Breast epithelium (tissue), 4 donors: ENCODE measurements at regions not wholly inside any gene's neighbourhood (a gene's known extent, or its start where the extent isn't known, plus 50 kb on each side); places are given as distances from the start of the nearest gene placed in this dataset.

Source experiments
- DNase-seq, 2 donors: peaks; one replicate each; pipeline ENCODE4 v3.0.0-alpha.2; 2019; ENCODE audit warnings: low spot score in 2 of 2
- H3K27ac ChIP-seq, 2 donors: fragments of 200-600 bp; sonication (generic) in 1 of 2; one replicate each; pipeline ENCODE4 v1.5.1; 2016 to 2019; ENCODE audit warnings: mild to moderate bottlenecking in 1 of 2
- H3K27me3 ChIP-seq, 2 donors: fragments of 200-600 bp; sonication (generic) in 1 of 2; one replicate each; pipeline versions ENCODE4 v1.5.1 to v1.6.0; 2017 to 2019; ENCODE audit warnings: control low read depth in 1 of 2, mild to moderate bottlenecking in 1 of 2
- H3K36me3 ChIP-seq: fragments of 200-600 bp; one replicate; pipeline ENCODE4 v1.5.1; 2019
- H3K4me1 ChIP-seq, 2 donors: fragments of 200-600 bp; sonication (generic); one replicate each; pipeline ENCODE4 v1.5.1; 2016 to 2019; ENCODE audit warnings: control low read depth in 1 of 2
- H3K4me3 ChIP-seq, 3 donors: fragments of 200-600 bp; sonication (generic); 1 replicate in 2 of 3; 2 replicates in 1 of 3; pipeline ENCODE4 v1.5.1; 2016 to 2019; ENCODE audit warnings: mild to moderate bottlenecking in 3 of 3, moderate library complexity in 2 of 3
- H3K9me3 ChIP-seq, 2 donors: fragments of 200-600 bp; sonication (generic) in 1 of 2; one replicate each; pipeline ENCODE4 v1.5.1; 2016 to 2019; ENCODE audit warnings: control low read depth in 1 of 2
- CTCF ChIP-seq, 3 donors: fragments of 450-650 bp; IDR thresholded peaks; one replicate each; pipeline ENCODE4 v1.5.1; 2016 to 2017; ENCODE audit warnings: antibody characterized with exemption in 3 of 3, mild to moderate bottlenecking in 3 of 3, moderate library complexity in 3 of 3
- POLR2A ChIP-seq: fragments of 450-650 bp; IDR thresholded peaks from one replicate; pipeline ENCODE4 v1.6.1; 2016; ENCODE audit warnings: antibody characterized with exemption, mild to moderate bottlenecking, moderate library complexity
- POLR2AphosphoS5 ChIP-seq, 3 donors: sonication (generic); formaldehyde crosslinking; IDR thresholded peaks; one replicate each; pipeline ENCODE4 v1.6.1; 2017; ENCODE audit warnings: antibody characterized with exemption in 3 of 3
- intact Hi-C: fragments of 100-400 bp; cut with DNase I; formaldehyde crosslinking; loops from one replicate; pipeline ENCODE4 v1.15.1; 2023; ENCODE audit warnings: low total_unique reads

- Histone ChIP-seq H3K4me3 (no peak overlapping the region), H3K4me1 (no peaks in the 10 kb centered on the region), H3K9me3 (no peaks in the 10 kb centered on the region), H3K27me3 (no peaks in the 10 kb centered on the region), H3K36me3 (no peaks in the 10 kb centered on the region), H3K27ac (no peak overlapping the region)
- intact Hi-C loops: no loop called here
- TF ChIP-seq CTCF (IDR thresholded peaks at IDR 0.05): no peak
- no peak for TF ChIP-seq POLR2AphosphoS5 (IDR thresholded peaks at IDR 0.05)
- TF ChIP-seq POLR2A: no peak
- DNase-seq: no peak
Measured at GRCh38 chr7:124692425-124692824, 73.2 kb downstream of the GPR37 start.

- no peak for DNase-seq
- Histone ChIP-seq H3K4me3 (no peak overlapping the region), H3K9me3 (no peaks in the 10 kb centered on the region), H3K36me3 (no peaks in the 10 kb centered on the region), H3K4me1 (no peaks in the 10 kb centered on the region), H3K27ac (no peak overlapping the region), H3K27me3 (no peaks in the 10 kb centered on the region)
- TF ChIP-seq CTCF (IDR thresholded peaks at IDR 0.05) (no peak), POLR2A (no peak), POLR2AphosphoS5 (IDR thresholded peaks at IDR 0.05) (no peak)
- intact Hi-C loops: no loop called here
Measured at GRCh38 chr7:124690840-124691239, 74.8 kb downstream of the GPR37 start.

- intact Hi-C loops: no loop called here
- H3K4me1 ChIP-seq: no peaks in the 10 kb centered on the region
- no peak for DNase-seq
- H3K9me3 ChIP-seq: no peaks in the 10 kb centered on the region
- no peak for TF ChIP-seq POLR2A
- H3K4me3 ChIP-seq: no peak overlapping the region
- no peaks in the 10 kb centered on the region for H3K27me3 ChIP-seq
- no peaks in the 10 kb centered on the region for H3K36me3 ChIP-seq
- no peak overlapping the region for H3K27ac ChIP-seq
Measured at GRCh38 chr7:124689931-124690330, 75.7 kb downstream of the GPR37 start.

GRCh38 chr7:124689523-124689922 lies 76.1 kb downstream of the GPR37 start:
- Histone ChIP-seq H3K4me3 (no peak overlapping the region), H3K9me3 (no peaks in the 10 kb centered on the region), H3K4me1 (no peaks in the 10 kb centered on the region), H3K27ac (no peak overlapping the region), H3K27me3 (no peaks in the 10 kb centered on the region), H3K36me3 (no peaks in the 10 kb centered on the region)
- intact Hi-C loops: no loop called here
- DNase-seq: no peak
- TF ChIP-seq CTCF (IDR thresholded peaks at IDR 0.05): no peak
- no peak for TF ChIP-seq POLR2AphosphoS5 (IDR thresholded peaks at IDR 0.05)
- no peak for TF ChIP-seq POLR2A

- Histone ChIP-seq H3K36me3 (no peaks in the 10 kb centered on the region), H3K4me3 (no peak overlapping the region), H3K9me3 (no peaks in the 10 kb centered on the region), H3K27me3 (no peaks in the 10 kb centered on the region), H3K27ac (no peak overlapping the region), H3K4me1 (no peaks in the 10 kb centered on the region)
- intact Hi-C loops: no loop called here
- no peak for DNase-seq
- TF ChIP-seq POLR2AphosphoS5 (IDR thresholded peaks at IDR 0.05): no peak
- no peak for TF ChIP-seq CTCF (IDR thresholded peaks at IDR 0.05)
- no peak for TF ChIP-seq POLR2A
Measured at GRCh38 chr7:124688991-124689390, 76.6 kb downstream of the GPR37 start.

- TF ChIP-seq POLR2AphosphoS5 (IDR thresholded peaks at IDR 0.05): no peak
- TF ChIP-seq POLR2A: no peak
- no peak for TF ChIP-seq CTCF (IDR thresholded peaks at IDR 0.05)
- H3K4me3 ChIP-seq: no peak overlapping the region
- no peak for DNase-seq
- H3K27ac ChIP-seq: no peak overlapping the region
- H3K36me3 ChIP-seq: no peaks in the 10 kb centered on the region
- no peaks in the 10 kb centered on the region for H3K4me1 ChIP-seq
- H3K9me3 ChIP-seq: no peaks in the 10 kb centered on the region
- intact Hi-C loops: no loop called here
- no peaks in the 10 kb centered on the region for H3K27me3 ChIP-seq
Measured at GRCh38 chr7:124686543-124687171, 78.9 kb downstream of the GPR37 start.
